ENCODE measurements at regions not wholly inside any gene's neighbourhood (a gene's known extent, or its start where the extent isn't known, plus 50 kb on each side); places are given as distances from the start of the nearest gene placed in this dataset.
A peak's percentile ranks its signal among the peaks of the same experiment; 100 is the strongest.
"Not testable (repeated sequence)": the region's sequence is repeated elsewhere in the genome, so short reads cannot be mapped to it uniquely, and the experiment has no call there.

DNA sequence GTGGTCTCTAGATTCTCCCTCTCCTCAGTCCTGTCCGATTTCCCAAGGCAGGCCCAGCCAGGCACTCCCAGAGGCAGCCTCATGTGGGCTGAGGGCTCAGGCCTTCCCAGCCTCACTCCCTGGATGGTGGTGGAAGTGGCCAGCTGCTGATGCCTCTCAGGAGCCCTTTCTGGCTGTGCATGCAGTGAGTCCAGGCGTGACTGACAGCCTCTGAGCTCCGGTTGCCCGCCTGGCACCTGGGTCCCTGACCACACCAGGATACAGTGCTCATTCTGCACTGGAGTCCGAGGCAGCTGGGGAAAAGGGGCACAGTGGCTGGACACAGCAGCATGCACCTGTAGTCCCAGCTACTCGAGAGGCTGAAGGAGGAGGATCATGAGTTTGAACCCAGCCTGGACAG, 132.6 kb downstream of the CUL2 start:
- no peak for DNase-seq

DNA sequence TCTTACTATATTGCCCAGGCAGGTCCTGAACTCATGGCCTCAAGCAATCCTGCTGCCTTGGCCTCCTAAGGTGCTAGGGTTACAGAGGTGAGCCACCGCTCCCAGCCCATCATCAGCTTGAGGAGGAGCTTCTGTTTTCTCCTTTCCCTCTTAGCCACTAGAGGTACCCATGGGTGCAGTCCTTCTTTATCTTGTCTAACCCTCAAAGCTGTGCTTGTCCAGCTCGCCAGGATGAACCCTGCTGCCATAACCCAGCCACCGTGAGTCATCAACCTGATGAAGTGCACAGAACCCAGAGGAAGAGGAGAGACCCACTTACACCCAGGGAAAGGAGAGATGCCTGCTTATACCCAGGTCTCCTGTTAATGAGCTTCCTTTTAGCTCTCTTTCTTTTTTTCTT, 133.4 kb downstream of the CUL2 start:
- no peak for DNase-seq

DNA sequence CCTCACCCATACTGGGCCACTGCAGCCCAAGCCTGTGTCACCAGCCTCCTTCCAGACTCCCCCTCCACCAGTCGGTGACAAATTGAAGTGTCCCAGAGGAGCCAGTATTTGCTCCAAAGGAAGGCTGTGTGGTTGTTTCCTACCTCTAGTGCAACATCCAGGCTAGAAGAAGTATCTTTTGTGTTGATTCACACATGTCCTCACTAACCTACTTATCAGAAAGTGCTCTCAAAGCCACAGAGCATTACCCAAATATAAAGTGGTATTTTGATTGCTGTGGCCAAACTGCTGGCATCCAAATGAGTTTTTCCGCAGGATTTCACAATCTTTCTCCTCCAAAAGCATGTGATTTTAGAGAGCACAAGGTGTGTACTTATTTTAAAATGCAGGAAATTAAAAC, 134.8 kb downstream of the CUL2 start:
- no peak for DNase-seq

DNA sequence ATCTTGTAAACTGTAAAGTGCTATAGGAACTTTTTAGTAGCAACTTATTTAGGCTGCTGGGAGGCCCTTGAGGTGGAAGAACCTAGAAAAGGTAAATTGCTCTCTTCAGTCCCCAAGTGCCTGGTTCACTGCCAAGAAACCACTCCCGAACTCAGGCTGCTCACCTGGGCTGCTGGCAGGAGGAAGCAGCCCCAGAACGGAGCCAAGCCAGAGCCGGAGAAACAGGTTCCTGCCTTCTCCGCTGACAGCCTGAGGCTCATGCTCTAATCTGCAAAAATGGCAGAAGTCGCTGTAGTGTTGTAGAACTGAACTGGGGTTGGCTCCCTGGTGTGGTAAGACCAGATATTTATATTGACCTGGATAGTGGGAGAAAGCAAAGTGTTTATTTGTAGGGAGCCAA, 136.0 kb downstream of the CUL2 start:
- no peak for DNase-seq

DNA sequence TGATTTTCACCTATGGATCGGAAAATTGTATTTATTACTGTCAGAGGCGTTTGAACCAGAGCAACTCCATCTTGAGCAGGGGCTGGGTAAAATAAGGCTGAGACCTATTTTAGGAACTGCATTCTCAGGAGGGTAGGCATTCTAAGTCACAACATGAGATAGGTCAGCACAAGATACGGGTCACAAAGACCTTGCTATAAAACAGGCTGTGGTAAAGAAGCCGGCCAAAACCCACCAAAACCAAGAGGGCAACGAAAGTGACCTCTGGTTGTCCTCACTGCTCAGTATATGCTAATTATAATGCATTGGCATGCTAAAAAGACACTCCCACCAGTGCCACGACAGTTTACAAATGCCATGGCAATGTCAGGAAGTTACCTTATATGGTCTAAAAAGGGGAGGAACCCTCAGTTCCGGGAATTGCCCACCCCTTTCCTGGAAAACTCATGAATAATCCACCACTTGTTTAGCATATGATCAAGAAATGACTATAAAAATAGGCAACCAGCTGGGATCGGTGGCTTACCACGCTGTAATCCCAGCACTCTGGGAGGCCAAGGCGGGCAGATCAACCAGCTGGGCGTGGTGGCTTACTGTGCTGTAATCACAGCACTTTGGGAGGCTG, 136.3 kb upstream of the PARD3 start:
- not testable (repeated sequence) for DNase-seq

DNA sequence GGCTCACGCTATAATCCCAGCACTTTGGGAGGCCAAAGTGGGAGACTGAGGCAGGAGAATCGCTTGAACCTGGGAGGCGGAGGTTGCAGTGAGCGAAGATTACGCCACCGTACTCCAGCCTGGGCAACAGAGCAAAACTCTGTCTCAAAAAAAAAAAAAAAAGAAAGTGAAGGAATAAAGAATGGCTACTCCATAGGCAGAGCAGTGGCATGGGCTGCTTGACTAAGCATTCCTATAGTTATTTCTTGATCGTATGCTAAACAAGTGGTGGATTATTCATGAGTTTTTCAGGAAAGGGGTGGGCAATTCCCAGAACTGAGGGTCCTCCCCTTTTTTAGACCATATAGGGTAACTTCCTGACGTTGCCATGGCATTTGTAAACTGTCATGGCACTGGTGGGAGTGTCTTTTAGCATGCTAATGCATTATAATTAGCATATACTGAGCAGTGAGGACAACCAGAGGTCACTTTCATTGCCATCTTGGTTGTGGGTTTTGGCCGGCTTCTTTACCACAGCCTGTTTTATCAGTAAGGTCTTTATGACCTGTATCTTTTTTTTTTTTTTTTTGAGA, 130.9 kb upstream of the PARD3 start:
- not testable (repeated sequence) for DNase-seq

DNA sequence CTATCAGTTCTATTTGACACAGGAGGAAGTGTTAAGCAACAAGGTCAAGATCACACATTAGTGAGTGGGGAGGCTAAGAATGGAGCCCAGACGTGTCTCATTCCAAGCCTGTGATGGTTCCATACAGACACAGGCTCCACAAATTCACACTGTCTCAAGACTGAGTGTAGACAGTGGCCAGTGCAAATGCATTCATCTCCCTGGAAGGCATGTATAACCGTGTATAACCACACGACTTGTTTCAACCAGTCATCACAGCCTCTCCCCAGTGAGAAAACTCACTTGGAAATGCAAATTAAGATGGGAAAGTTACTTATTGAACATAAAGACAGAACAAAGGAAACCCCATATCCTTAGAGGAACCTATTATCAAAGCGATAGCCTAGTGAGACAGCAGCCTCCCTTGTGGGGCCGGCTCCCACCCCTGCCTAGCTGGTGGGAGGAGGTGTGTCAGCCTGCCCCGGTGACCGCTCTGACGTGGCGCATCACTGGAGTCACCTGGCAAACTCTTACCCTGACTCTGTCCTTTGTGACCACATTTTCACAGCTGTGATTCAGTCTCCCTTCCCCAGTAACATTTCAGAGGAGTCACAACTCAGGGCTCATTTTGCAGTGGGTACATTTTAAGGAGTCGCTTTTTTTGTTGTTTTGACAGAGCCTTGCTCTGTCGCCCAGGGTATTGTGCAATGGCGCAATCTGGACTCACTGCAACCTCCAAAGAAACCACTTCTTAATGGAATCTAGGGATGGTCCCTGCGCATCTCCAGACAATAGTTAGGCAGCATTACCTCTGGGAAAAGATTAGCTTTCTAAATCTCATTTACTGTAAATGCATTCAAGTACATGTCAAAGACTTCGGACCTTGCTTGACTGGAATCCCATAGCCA, 126.6 kb upstream of the PARD3 start:
- no peak for DNase-seq

DNA sequence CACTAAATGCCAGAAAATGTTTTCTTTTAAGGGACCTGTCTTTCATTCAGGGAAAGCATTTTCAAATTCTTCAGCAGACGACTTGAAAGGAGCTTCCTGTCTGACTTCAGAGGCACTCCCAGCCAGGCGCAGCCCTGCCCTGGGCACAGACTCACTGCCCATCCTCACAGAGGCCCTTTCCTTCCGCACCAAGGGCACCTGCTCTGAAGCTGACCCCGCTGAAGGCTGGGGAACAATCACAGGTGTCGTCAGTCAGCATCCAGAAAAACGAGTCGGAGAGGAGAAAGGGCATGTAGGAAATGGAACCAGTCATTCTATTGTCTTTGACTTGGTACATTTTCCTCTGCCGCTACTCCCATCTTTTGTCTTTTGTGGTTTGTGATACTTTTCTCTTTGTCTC, 125.3 kb upstream of the PARD3 start:
- DNase-seq = no peak

DNA sequence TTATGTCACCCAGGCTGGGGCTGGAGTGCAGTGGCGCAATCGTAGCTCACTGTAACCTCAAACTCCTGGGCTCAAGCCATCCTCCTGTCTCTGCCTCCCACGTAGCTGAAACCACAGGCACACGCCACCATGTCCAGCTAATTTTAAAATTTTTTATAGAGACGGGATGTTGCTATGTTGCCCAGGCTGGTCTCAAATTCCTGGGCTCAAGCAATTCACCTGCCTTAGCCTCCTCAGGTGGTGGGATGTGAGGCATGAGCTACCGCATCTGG, 123.2 kb upstream of the PARD3 start:
- DNase-seq = no peak

DNA sequence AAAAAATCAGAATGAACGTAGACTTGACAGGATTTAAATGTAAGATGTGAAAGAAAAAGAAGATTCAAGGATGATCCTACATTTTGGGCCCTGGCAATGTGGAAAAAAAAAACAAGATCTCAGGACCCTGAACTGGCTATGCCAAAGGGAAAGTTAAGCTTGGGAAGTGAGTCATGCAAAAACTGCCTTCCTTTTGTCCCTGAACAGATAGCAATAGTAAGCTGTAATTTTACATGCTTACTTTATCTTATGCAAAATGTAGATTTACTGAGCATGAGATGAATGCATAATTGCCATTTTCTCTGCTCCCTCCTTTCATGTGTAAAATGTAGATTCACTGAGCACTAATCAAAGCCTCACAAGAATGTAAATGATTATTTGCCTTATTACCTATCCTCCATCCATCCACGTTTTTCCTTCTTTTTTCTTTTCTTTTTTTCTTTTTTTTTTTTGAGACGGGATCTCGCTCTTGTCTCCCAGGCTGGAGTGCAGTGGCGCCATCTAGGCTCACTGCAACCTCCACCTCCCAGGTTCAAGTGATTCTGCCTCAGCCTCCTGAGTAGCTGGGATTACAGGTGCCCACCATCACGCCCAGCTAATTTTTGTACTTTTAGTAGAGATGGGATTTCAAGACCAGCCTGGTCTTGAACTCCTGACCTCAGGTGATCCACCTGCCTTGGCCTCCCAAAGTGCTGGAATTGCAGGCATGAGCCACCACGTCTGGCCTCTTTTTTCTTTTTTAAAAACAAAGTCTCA, 122.7 kb upstream of the PARD3 start:
- not testable (repeated sequence) for DNase-seq

DNA sequence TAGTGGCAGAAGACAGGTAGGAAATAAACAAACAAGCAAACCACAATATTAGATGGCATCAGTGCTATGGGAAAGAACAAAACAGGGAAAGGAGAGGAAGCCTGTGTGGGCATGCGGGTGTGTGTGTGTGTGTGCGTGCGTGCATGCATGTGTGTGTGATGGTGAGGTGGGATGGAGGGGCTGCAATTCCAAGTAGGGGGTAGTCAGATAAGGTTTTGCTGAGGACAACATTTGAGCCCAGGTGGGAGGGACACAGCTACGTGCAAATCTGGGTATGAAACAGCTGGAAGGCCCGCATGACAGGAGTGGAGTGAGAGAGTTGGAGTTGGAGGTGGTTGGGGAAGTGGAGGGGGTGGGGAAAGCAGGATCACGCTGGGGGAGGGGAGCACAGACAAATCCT, 121.0 kb upstream of the PARD3 start:
- no peak for DNase-seq

DNA sequence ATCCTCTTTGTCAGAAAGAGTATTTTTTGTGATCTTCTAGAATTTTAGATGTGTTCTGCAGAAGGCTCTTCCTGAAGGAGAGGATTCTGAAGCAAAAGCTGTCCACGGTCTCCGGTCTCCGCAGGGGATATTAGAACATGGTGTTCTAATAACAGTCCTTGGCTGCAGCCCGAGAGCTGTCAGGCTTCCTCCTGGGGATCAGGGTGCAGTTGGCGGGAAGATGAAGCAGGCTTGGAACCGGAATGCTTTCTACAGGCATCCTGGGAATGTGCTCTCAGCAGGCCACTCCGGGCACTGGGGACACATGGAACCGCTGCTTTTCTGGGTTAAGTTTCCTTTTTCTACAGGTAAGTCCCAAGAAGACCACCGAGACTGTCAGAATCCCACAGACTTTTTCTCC, 118.6 kb upstream of the PARD3 start:
- peak in 1 of 2 experiments; percentile 45 for DNase-seq

DNA sequence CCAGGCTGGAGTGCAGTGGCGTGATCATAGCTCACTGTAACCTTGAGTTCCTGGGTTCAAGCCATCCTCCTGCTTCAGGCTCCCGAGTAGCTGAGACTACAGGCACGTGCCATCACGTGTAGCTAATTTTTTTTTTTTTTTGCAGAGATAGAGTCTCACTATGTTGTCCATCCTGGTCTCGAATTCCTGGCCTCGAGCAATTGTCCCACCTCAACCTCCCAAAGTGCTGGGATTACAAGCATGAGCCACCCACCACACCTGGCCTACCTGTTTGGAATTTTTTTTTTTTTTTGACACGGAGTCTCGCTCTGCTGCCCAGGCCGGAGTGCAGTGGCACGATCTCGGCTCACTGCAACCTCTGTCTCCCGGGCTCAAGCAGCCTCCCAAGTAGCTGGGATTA, 117.1 kb upstream of the PARD3 start:
- DNase-seq = no peak

DNA sequence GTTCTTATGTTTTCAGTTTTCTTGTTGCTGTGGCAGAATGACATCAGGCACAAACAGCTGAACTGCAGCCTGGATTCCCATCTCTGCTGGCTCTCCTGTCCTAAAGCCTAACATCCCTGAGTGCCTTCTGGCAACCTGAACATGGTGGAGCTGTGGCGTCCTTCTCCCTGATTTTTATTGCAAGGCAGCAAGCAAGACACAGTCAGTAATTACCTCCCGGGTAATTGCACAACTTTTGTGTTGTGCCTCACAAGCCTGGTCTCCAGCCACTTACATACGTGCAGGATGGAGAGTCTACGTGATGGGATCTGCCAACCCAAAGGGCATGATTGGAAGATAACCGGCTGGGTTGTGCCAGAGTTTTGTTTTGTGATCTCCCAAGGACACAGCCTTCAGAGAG, 116.1 kb upstream of the PARD3 start:
- DNase-seq = no peak

DNA sequence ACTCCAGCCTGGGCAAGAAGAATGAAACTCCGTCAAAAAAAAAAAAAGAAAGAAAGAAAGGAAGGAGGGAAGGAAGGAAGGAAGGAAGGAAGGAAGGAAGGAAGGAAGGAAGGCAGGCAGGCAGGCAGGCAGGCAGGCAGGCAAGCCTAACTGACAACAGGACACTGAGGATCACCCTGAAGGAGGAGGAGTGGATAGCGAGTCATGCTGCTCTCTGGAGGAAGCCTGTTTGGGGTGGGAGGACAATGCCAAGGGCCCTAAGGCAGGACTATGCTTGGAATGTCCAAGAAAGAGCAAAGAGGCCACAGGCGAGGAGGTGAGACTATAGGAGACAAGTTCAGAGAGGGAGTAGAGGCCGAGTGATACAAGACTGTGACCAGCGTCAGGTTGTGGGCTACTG, 107.0 kb upstream of the PARD3 start:
- no peak for DNase-seq

DNA sequence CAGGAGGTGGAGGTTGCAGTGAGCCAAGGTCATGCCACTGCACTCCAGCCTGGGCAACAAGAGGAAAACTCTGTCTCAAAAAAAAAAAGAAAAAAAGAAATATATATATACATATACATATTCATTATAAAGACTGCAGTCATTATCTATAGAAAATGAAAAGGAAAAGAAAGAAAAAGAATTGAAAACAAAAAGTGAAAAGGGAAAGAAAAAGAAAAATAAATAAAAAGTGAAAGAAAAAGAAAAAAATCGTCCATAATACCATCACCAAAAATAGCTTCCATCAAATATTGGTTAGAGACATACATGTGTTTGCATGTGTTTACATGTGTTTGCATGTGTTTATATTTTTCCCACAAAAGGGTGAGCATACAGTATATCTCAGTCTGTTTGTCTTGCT, 105.5 kb upstream of the PARD3 start:
- no peak for DNase-seq

DNA sequence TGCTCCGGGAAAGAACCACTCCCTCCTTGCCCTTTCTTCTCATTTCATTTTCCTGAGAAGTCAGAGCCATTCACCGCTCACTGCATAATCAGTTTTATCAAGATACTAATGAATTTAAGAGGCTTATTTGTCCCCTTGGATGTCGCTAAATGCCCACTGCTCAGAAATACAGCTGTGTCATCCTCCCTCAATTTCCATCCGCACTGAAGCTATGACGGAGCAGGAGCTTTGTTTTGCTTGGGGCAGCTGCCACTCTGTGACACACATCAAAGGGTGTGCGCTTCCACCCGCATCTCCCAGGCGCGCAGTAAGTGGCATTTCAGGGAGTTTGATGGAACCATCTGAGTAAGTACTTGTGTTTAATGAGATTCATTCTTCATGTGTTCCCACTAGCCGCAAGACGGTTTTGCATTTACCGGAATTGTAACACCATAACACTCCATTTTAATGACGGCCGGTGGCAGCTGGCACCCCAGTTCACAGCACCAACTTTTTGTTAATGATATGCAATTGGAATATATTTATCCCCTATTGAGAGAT, 103.8 kb upstream of the PARD3 start:
- no peak for DNase-seq

DNA sequence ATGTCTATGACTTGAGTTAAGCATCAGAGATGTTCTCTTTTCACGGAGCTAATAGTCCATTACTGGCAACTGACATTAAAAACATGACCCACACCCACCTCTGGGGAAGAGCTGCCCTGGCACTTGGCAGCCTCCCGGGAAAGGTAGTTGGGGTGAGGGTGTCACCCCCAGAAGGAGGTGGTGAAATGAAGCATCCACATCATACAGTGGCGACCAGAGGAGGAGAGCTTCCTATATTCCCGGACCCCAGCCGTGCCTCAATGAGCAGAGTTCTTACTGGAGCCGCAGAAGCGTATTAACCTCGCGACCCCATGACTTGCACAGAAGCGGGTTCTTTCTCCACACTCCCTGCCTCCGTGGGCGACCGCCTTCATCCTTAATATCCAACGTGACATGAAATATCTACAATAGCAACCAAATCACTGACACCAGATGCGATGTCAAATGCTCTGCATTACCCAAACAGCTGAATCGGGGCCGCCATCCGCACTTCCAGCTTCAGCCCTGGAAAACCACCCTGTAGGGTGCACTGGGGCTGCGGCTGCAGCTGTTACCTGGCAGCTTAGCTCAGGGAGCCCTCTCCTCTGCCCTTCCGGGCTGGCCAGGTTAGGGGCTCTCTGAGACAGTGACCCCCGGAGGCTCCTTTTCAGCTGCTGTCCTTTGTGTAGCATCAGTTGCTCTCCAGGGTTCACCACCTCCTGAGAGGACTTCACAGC, 103.1 kb upstream of the PARD3 start:
- DNase-seq = no peak

DNA sequence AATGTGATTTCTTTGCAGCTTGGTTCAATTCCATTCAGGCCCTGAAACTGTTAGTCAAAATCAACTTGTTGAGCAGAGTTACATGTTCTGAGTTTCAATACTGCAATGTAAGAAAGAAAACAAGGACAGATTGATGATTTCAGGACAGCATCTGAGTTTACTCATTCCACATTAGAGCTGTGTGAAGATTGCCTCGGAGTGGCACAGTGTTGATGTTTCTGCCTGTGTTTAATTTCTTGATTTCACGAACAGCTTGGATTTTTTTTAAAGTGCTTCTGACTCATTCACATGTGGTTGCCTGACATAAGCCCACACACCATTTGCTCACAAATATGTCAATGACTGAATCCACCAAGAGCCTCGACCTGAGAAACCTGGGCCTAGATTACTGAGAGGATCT, 101.2 kb upstream of the PARD3 start:
- DNase-seq = peak in 1 of 2 experiments; percentile 51

DNA sequence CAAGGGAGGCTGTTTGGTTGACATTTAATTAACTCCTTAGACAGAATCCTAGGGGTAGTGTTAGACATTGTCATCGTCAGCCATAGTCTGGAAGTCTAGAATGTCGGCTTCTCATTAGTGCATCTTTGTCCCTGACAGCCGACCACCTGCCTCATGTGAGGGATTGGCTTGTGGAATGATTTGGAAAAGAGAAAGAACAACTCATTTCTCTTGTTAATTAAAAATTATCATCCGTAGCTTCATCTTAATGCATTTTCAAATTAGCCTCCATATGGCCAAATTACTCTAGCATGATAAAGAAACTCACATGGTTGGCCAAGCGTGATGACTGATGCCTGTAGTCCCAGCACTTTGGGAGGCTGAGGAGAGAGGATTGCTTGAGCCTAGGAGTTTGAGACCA, 97.7 kb upstream of the PARD3 start:
- DNase-seq = peak; percentile 7 to 56

DNA sequence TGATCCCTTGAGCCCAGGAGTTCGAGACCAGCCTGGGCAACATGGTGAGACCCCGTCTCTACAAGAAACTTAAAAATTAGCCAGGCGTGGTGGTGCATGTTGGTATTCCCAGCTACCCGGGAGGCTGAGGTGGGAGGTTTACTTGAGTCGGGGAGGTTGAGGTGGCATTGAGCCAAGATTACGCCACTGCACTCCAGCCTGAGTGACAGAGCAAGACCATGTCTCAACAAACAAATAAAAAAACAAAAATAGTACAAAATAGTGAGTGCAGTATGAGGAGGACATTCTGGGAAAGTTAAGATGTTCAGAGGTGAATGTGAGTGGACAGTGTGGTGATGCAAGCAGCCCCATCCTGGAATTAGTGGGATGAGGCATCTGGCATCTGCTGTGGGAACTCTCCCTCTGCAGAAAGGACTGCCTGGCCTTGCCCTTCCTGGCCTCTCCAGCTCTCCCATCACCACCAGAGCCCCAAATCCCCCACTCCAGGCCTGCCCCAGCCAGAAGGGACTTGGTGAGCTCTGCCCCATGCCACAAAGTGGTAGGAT, 96.6 kb upstream of the PARD3 start:
- DNase-seq = no peak

DNA sequence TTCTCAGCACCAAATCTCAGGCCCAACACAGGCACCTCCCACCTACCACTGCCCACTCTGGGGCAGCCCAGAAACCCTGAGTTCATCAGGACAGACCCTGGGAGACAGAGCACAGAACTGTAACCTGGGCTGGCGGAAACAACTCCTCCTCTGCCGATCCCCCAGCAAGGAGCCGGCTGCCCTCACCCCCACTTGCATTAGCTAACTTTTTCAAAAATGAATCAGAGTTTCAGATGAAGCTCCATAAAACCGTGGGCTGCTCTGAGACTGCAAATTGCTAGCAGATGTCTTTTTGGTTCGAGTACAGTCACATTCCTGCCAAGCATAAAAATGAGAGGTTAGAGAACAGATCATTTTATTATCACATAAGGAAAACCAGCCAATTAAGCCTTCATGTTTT, 93.4 kb upstream of the PARD3 start:
- DNase-seq = peak in 1 of 2 experiments; percentile 19

All from NCI-H446 (cell line).